Stimulated activated naive CD8-positive, alpha-beta T cell treated with anti-CD3 and anti-CD28 coated beads, Interleukin-15, amount 100 ng/mL, for 72 hours (primary cell): ENCODE measurements at regions not wholly inside any gene's neighbourhood (a gene's known extent, or its start where the extent isn't known, plus 50 kb on each side); places are given as distances from the start of the nearest gene placed in this dataset.

Experiments
- ATAC-seq: fragments of 150-1000 bp; cut with Tn5 transposase; 2 replicates; pipeline ENCODE4 v1.10.0; 2021; ENCODE audit warnings: mild to moderate bottlenecking, moderate library complexity
- DNase-seq, 2 donors: peaks; one replicate each; pipeline ENCODE4 v3.0.0; 2021 to 2022
- H3K27ac Mint-ChIP-seq, 2 donors: one replicate each; pipeline ENCODE4 v1.8.0; 2022; ENCODE audit warnings: mild to moderate bottlenecking in 2 of 2, mixed read lengths in 2 of 2, moderate library complexity in 2 of 2
- H3K27me3 Mint-ChIP-seq: one replicate; pipeline ENCODE4 v1.8.0; 2022; ENCODE audit warnings: mixed read lengths
- H3K4me1 Mint-ChIP-seq: one replicate; pipeline ENCODE4 v1.8.0; 2022; ENCODE audit warnings: mild to moderate bottlenecking, mixed read lengths
- H3K4me3 Mint-ChIP-seq, 2 donors: one replicate each; pipeline ENCODE4 v1.8.0; 2022; ENCODE audit warnings: mild to moderate bottlenecking in 2 of 2, mixed read lengths in 2 of 2, moderate library complexity in 1 of 2
- H3K9me3 Mint-ChIP-seq, 2 donors: one replicate each; pipeline ENCODE4 v1.8.0; 2022; ENCODE audit warnings: mixed read lengths in 2 of 2

GRCh38 chr9:22316645-22317044 lies 130.0 kb upstream of the DMRTA1 start:
- Mint-ChIP-seq H3K27ac (no peak overlapping the region), H3K27me3 (no peaks in the 10 kb centered on the region)
- ATAC-seq = no peak

GRCh38 chr9:22331533-22331932 lies 115.1 kb upstream of the DMRTA1 start:
- Mint-ChIP-seq H3K4me3 (no peak overlapping the region), H3K27ac (no peak overlapping the region), H3K9me3 (no peaks in the 10 kb centered on the region), H3K27me3 (peaks cover 6% of the 10 kb centered on the region), H3K4me1 (no peaks in the 10 kb centered on the region)
- DNase-seq = no peak
- no peak for ATAC-seq

More at GRCh38 chr9:22316645-22317044, 130.0 kb upstream of the DMRTA1 start:
- no peak for DNase-seq
- Mint-ChIP-seq H3K4me1 (no peaks in the 10 kb centered on the region), H3K4me3 (no peak overlapping the region), H3K9me3 (peaks cover 8 to 23% of the 10 kb centered on the region in 2 donors)

DNA sequence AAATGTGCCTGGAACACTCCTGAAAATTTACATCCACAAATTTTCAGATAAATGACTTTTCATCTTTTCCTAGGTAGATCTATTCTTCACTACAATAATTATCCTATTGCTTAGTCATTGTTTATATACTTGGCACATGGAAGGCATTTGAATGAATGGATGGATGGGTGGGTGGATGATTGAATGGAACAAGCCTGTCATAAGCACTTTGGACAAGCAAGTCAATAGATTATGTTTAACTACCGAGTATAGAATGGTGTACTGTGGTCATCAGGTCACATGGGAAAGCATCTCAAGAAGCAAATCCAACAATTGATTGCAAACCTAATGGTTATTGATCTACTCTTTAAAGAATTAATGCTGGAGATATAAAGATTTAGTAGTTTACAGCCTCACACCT lies 114.4 kb upstream of the DMRTA1 start:
- H3K9me3 Mint-ChIP-seq = no peaks in the 10 kb centered on the region
- DNase-seq = no peak
- no peaks in the 10 kb centered on the region for H3K4me1 Mint-ChIP-seq
- ATAC-seq = no peak
- H3K27ac Mint-ChIP-seq = no peak overlapping the region
- peaks cover 6% of the 10 kb centered on the region for H3K27me3 Mint-ChIP-seq
- H3K4me3 Mint-ChIP-seq = no peak overlapping the region

GRCh38 chr9:22337261-22337660 lies 109.4 kb upstream of the DMRTA1 start:
- H3K4me3 Mint-ChIP-seq = no peak overlapping the region
- no peak overlapping the region for H3K27ac Mint-ChIP-seq
- no peak for ATAC-seq
- no peak for DNase-seq
- H3K27me3 Mint-ChIP-seq = peaks cover 6% of the 10 kb centered on the region
- no peaks in the 10 kb centered on the region for H3K4me1 Mint-ChIP-seq
- no peaks in the 10 kb centered on the region for H3K9me3 Mint-ChIP-seq

GRCh38 chr9:22342491-22343217 lies 104.0 kb upstream of the DMRTA1 start:
- Mint-ChIP-seq H3K9me3 (no peaks in the 10 kb centered on the region), H3K27ac (no peak overlapping the region), H3K4me3 (no peak overlapping the region), H3K27me3 (no peaks in the 10 kb centered on the region), H3K4me1 (no peaks in the 10 kb centered on the region)
- DNase-seq (no peak), ATAC-seq (no peak)

DNA sequence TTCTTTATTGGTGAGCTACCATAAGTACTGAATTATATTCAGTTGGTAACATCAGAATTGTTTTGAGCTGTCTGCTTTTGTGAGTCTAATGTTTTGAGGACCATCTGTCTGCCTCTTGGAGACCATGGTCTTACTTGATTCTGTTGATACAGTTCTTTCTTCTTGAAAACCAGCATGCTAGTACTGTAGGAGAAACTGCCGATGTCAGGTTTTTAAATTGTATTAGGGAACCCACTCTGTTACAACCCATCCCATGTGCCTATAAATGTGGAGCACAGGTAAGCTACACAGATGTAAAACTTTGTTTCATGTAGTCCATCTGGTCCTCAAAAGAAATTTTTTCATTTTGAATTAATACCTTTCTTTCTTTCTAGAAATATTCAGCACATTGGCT lies 103.4 kb upstream of the DMRTA1 start:
- DNase-seq (no peak), ATAC-seq (no peak)
- Mint-ChIP-seq H3K4me1 (no peaks in the 10 kb centered on the region), H3K9me3 (no peaks in the 10 kb centered on the region), H3K27ac (no peak overlapping the region), H3K4me3 (no peak overlapping the region), H3K27me3 (no peaks in the 10 kb centered on the region)

- H3K27me3 Mint-ChIP-seq = no peaks in the 10 kb centered on the region
- no peak overlapping the region for H3K27ac Mint-ChIP-seq
- peaks cover 9 to 10% of the 10 kb centered on the region in 2 donors for H3K9me3 Mint-ChIP-seq
- H3K4me3 Mint-ChIP-seq = no peak overlapping the region
- DNase-seq = no peak
- H3K4me1 Mint-ChIP-seq = no peaks in the 10 kb centered on the region
- no peak for ATAC-seq
These were observed 91.8 kb upstream of the DMRTA1 start for GRCh38 chr9:22354699-22355384.

GRCh38 chr9:22356985-22357384 lies 89.6 kb upstream of the DMRTA1 start:
- no peak overlapping the region for H3K4me3 Mint-ChIP-seq
- no peak overlapping the region for H3K27ac Mint-ChIP-seq
- ATAC-seq (no peak), DNase-seq (no peak)
- no peaks in the 10 kb centered on the region for H3K27me3 Mint-ChIP-seq
- no peaks in the 10 kb centered on the region for H3K4me1 Mint-ChIP-seq
- peaks cover 9 to 10% of the 10 kb centered on the region in 2 donors for H3K9me3 Mint-ChIP-seq

DNA sequence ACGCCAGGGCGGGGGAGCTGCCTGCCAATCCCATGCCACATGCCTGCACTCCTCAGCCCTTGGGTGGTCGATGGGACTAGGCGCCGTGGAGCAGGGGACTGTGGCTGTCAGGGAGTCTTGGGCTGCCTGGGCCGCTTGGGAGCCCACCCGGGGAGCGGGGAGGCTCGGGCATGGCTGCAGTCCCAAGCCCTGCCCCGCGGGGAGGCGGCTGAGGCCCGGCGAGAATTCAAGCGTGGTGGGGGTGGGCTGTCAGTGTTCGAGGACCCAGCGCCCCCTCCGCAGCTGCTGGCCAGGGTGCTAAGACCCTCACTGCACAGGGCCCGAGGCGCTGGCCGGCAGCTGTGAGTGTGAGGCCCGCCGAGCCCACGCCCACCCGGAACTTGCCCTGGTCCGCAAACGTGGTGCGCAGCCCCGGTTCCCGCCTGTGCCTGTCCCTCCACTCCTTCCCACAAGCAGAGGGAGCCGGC lies 83.2 kb upstream of the DMRTA1 start:
- Mint-ChIP-seq H3K27me3 (no peaks in the 10 kb centered on the region), H3K4me3 (no peak overlapping the region), H3K9me3 (peaks cover 0 to 6% of the 10 kb centered on the region in 2 donors), H3K27ac (no peak overlapping the region), H3K4me1 (no peaks in the 10 kb centered on the region)
- DNase-seq (no peak), ATAC-seq (peak; percentile 43)

- Mint-ChIP-seq H3K27me3 (no peaks in the 10 kb centered on the region), H3K4me3 (no peak overlapping the region), H3K4me1 (no peaks in the 10 kb centered on the region), H3K9me3 (no peaks in the 10 kb centered on the region), H3K27ac (no peak overlapping the region)
- ATAC-seq (no peak), DNase-seq (no peak)
These were observed 73.0 kb upstream of the DMRTA1 start for GRCh38 chr9:22373636-22374035.

GRCh38 chr9:22374051-22374450 lies 72.6 kb upstream of the DMRTA1 start:
- no peak overlapping the region for H3K4me3 Mint-ChIP-seq
- DNase-seq = no peak
- no peaks in the 10 kb centered on the region for H3K9me3 Mint-ChIP-seq
- no peak for ATAC-seq
- H3K4me1 Mint-ChIP-seq = no peaks in the 10 kb centered on the region
- H3K27me3 Mint-ChIP-seq = no peaks in the 10 kb centered on the region
- no peak overlapping the region for H3K27ac Mint-ChIP-seq

- H3K27me3 Mint-ChIP-seq = no peaks in the 10 kb centered on the region
- DNase-seq = no peak
- no peak overlapping the region for H3K27ac Mint-ChIP-seq
- no peak for ATAC-seq
- no peaks in the 10 kb centered on the region for H3K9me3 Mint-ChIP-seq
- H3K4me1 Mint-ChIP-seq = no peaks in the 10 kb centered on the region
- no peak overlapping the region for H3K4me3 Mint-ChIP-seq
These were observed 67.4 kb upstream of the DMRTA1 start for GRCh38 chr9:22379272-22379671.

- Mint-ChIP-seq H3K27me3 (no peaks in the 10 kb centered on the region), H3K9me3 (no peaks in the 10 kb centered on the region), H3K4me1 (no peaks in the 10 kb centered on the region), H3K27ac (no peak overlapping the region), H3K4me3 (no peak overlapping the region)
- DNase-seq = no peak
- ATAC-seq = no peak
These were observed 65.5 kb upstream of the DMRTA1 start for GRCh38 chr9:22381170-22381569.

GRCh38 chr9:22382331-22382730 lies 64.3 kb upstream of the DMRTA1 start:
- ATAC-seq = no peak
- H3K4me1 Mint-ChIP-seq = no peaks in the 10 kb centered on the region
- H3K9me3 Mint-ChIP-seq = no peaks in the 10 kb centered on the region
- H3K27ac Mint-ChIP-seq = no peak overlapping the region
- H3K4me3 Mint-ChIP-seq = no peak overlapping the region
- H3K27me3 Mint-ChIP-seq = no peaks in the 10 kb centered on the region
- DNase-seq = no peak

- H3K4me3 Mint-ChIP-seq = no peak overlapping the region
- no peak overlapping the region for H3K27ac Mint-ChIP-seq
- DNase-seq = no peak
- no peaks in the 10 kb centered on the region for H3K4me1 Mint-ChIP-seq
- no peaks in the 10 kb centered on the region for H3K27me3 Mint-ChIP-seq
- ATAC-seq = no peak
- no peaks in the 10 kb centered on the region for H3K9me3 Mint-ChIP-seq
These were observed 62.9 kb upstream of the DMRTA1 start for GRCh38 chr9:22383718-22384117.

DNA sequence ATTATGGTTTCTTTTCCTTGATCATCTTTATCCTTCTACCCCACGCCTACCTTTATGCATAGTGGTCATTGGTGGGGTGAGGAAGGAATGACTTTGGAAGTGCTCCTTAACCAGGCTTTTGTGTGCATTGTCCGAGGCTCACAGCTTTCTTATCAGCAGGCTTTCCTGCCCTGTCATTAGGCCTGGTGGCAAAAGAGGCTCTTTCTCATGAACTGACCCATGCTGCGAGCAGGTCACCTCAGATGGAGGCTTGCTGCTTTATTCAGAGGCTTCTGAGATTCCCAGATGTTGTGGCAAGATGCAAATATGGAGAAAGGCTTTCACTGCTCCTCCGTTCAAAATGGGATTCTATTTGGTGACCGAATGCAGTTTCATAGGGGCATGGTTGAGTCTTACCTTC lies 57.4 kb upstream of the DMRTA1 start:
- no peak for ATAC-seq

More for the DNA sequence above, 57.4 kb upstream of the DMRTA1 start:
- no peak for DNase-seq
- Mint-ChIP-seq H3K9me3 (no peaks in the 10 kb centered on the region), H3K4me1 (no peaks in the 10 kb centered on the region), H3K27me3 (no peaks in the 10 kb centered on the region), H3K4me3 (no peak overlapping the region), H3K27ac (no peak overlapping the region)
